ENCODE measurements at regions not wholly inside any gene's neighbourhood (a gene's known extent, or its start where the extent isn't known, plus 50 kb on each side); places are given as distances from the start of the nearest gene placed in this dataset.

DNA sequence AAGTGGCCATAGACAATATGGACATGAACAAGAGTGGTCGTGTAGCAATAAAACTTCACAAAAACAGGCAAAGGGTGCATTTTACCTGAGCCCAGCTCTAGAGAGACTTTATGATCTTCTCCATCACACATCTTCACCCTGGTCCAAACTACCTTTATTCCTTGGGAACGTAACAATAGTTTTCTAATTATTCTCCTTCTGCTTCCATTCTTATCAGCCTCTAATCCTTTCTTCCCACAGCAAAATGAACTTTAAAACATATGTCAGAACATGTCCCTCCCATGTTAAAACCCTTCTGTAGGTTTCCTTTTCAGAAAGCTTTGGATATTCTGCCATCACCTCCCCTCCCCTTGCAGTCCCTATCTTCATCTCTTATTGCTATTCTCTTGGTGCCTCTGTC is 395.2 kb upstream of the PLXNA2 start:
- no peaks in the 10 kb centered on the region for H3K9me3 ChIP-seq (ENCODE audit: insufficient read depth, low read length, severe bottlenecking)
- H3K9ac ChIP-seq (ENCODE audit: low read depth, low read length) = no peak overlapping the region
- TF ChIP-seq EZH2 (IDR thresholded peaks at IDR 0.05; ENCODE audit: borderline replicate concordance, low read depth, low read length, severe bottlenecking) = no peak
- TF ChIP-seq, protein P1, sequence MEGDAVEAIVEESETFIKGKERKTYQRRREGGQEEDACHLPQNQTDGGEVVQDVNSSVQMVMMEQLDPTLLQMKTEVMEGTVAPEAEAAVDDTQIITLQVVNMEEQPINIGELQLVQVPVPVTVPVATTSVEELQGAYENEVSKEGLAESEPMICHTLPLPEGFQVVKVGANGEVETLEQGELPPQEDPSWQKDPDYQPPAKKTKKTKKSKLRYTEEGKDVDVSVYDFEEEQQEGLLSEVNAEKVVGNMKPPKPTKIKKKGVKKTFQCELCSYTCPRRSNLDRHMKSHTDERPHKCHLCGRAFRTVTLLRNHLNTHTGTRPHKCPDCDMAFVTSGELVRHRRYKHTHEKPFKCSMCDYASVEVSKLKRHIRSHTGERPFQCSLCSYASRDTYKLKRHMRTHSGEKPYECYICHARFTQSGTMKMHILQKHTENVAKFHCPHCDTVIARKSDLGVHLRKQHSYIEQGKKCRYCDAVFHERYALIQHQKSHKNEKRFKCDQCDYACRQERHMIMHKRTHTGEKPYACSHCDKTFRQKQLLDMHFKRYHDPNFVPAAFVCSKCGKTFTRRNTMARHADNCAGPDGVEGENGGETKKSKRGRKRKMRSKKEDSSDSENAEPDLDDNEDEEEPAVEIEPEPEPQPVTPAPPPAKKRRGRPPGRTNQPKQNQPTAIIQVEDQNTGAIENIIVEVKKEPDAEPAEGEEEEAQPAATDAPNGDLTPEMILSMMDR (IDR thresholded peaks at IDR 0.05; ENCODE audit: borderline replicate concordance, extremely low read depth, low read length, poor library complexity, severe bottlenecking) = no peak
- no peak overlapping the region for H3K4me2 ChIP-seq (ENCODE audit: insufficient read depth, low read length)
- H3K36me3 ChIP-seq (ENCODE audit: insufficient read depth, low read length) = no peaks in the 10 kb centered on the region
- no peak for ATAC-seq (ENCODE audit: insufficient read depth, low read depth)
- H3K4me3 ChIP-seq (ENCODE audit: low read depth in 1 of 2, low read length in 2 of 2) = no peak overlapping the region
- H3K4me1 ChIP-seq (ENCODE audit: insufficient read depth, low read length) = no peaks in the 10 kb centered on the region
- H4K20me1 ChIP-seq (ENCODE audit: insufficient read depth, low read length) = no peaks in the 10 kb centered on the region
- DNase-seq = no peak
- no peak overlapping the region for H2AFZ ChIP-seq (ENCODE audit: low read depth, low read length)
- H3K27me3 ChIP-seq (ENCODE audit: insufficient read depth, low read length, poor library complexity) = peaks cover 5% of the 10 kb centered on the region
- no peak overlapping the region for H3K27ac ChIP-seq (ENCODE audit: low read length)
- no peaks in the 10 kb centered on the region for H3K79me2 ChIP-seq (ENCODE audit: insufficient read depth, low read length)

DNA sequence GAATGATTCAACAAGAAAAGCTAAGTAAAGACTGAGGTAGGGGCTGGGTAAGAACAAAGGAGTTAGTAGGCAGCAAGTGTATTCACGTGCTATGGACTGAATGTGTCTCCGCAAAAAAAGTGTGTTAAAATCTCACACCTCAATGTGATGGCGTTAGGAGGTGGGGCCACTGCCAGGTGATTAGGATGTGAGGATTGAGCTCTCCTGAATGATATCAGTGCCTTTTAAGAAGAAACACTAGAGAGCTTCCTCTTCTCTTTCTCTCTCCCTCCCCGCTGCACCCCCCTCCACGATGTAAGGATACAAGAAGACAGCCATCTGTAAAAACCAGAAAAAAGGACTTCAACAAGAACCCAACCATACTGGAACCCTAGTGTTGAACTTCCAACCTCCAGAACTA is 396.1 kb upstream of the PLXNA2 start:
- no peaks in the 10 kb centered on the region for H4K20me1 ChIP-seq (ENCODE audit: insufficient read depth, low read length)
- TF ChIP-seq, protein P1 (IDR thresholded peaks at IDR 0.05; ENCODE audit: borderline replicate concordance, extremely low read depth, low read length, poor library complexity, severe bottlenecking) = no peak
- TF ChIP-seq EZH2 (IDR thresholded peaks at IDR 0.05; ENCODE audit: borderline replicate concordance, low read depth, low read length, severe bottlenecking) = no peak
- no peaks in the 10 kb centered on the region for H3K36me3 ChIP-seq (ENCODE audit: insufficient read depth, low read length)
- H3K4me1 ChIP-seq (ENCODE audit: insufficient read depth, low read length) = no peaks in the 10 kb centered on the region
- no peak overlapping the region for H3K4me3 ChIP-seq (ENCODE audit: low read depth in 1 of 2, low read length in 2 of 2)
- no peaks in the 10 kb centered on the region for H3K79me2 ChIP-seq (ENCODE audit: insufficient read depth, low read length)
- H2AFZ ChIP-seq (ENCODE audit: low read depth, low read length) = no peak overlapping the region
- no peaks in the 10 kb centered on the region for H3K9me3 ChIP-seq (ENCODE audit: insufficient read depth, low read length, severe bottlenecking)
- no peak overlapping the region for H3K9ac ChIP-seq (ENCODE audit: low read depth, low read length)
- peaks cover 5% of the 10 kb centered on the region for H3K27me3 ChIP-seq (ENCODE audit: insufficient read depth, low read length, poor library complexity)
- DNase-seq = no peak
- H3K4me2 ChIP-seq (ENCODE audit: insufficient read depth, low read length) = no peak overlapping the region
- H3K27ac ChIP-seq (ENCODE audit: low read length) = no peak overlapping the region
- no peak for ATAC-seq (ENCODE audit: insufficient read depth, low read depth)

DNA sequence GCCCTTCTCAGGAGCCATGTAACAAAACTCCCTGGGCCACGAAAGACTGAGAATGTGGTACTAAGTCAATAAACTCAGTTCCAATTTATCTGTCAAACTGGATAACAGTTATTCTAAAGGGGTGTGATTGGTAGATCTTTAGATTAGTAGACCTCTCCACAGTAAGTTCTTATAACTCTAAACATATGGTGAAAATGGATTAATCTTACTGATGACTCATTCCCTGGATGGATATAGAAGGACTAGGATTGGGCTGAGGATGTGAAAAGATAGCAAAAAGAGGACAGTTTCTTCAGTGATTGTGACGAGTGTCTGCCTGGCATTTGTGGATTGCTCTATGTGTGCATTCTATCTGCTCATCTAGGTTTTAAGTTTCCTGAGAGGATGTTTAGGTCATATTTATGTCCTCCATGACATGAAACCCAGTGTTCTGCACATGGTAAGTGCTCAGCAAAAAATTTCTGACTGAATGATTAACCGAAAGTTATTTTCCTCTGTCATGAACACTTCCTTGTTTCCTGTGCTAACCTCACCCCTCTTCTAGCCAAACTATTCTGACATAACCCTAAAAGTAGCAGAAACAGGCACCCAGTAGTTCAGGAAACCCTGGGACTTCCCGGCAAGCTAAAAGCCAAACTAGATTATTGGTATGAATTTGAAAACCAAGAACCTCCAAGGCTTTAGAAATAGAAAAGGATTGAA is 397.5 kb upstream of the PLXNA2 start:
- H3K9ac ChIP-seq (ENCODE audit: low read depth, low read length) = no peak overlapping the region
- H4K20me1 ChIP-seq (ENCODE audit: insufficient read depth, low read length) = no peaks in the 10 kb centered on the region
- no peak overlapping the region for H2AFZ ChIP-seq (ENCODE audit: low read depth, low read length)
- ATAC-seq (ENCODE audit: insufficient read depth, low read depth) (no peak), DNase-seq (no peak)
- no peak overlapping the region for H3K4me3 ChIP-seq (ENCODE audit: low read depth in 1 of 2, low read length in 2 of 2)
- no peaks in the 10 kb centered on the region for H3K27me3 ChIP-seq (ENCODE audit: insufficient read depth, low read length, poor library complexity)
- TF ChIP-seq EZH2 (IDR thresholded peaks at IDR 0.05; ENCODE audit: borderline replicate concordance, low read depth, low read length, severe bottlenecking) = no peak
- TF ChIP-seq, protein P1 (IDR thresholded peaks at IDR 0.05; ENCODE audit: borderline replicate concordance, extremely low read depth, low read length, poor library complexity, severe bottlenecking) = no peak
- no peak overlapping the region for H3K27ac ChIP-seq (ENCODE audit: low read length)
- no peaks in the 10 kb centered on the region for H3K4me1 ChIP-seq (ENCODE audit: insufficient read depth, low read length)
- no peaks in the 10 kb centered on the region for H3K9me3 ChIP-seq (ENCODE audit: insufficient read depth, low read length, severe bottlenecking)
- no peaks in the 10 kb centered on the region for H3K79me2 ChIP-seq (ENCODE audit: insufficient read depth, low read length)
- H3K36me3 ChIP-seq (ENCODE audit: insufficient read depth, low read length) = no peaks in the 10 kb centered on the region
- no peak overlapping the region for H3K4me2 ChIP-seq (ENCODE audit: insufficient read depth, low read length)

All from DND-41 (cell line).